ENCODE measurements at regions not wholly inside any gene's neighbourhood (a gene's known extent, or its start where the extent isn't known, plus 50 kb on each side); places are given as distances from the start of the nearest gene placed in this dataset.

GRCh38 chr5:2981035-2981434 is 229.6 kb upstream of the IRX2 start:
- TF ChIP-seq CTCF (IDR thresholded peaks at IDR 0.05) (no peak), POLR2A (IDR thresholded peaks at IDR 0.05) (no peak)

Measured in thyroid gland (tissue), 4 donors.